OCI-LY3 (cell line): ENCODE measurements at regions not wholly inside any gene's neighbourhood (a gene's known extent, or its start where the extent isn't known, plus 50 kb on each side); places are given as distances from the start of the nearest gene placed in this dataset.

Experiments used
- EZH2phosphoT487 ChIP-seq: fragments of 200-600 bp; shearing (Covaris generic); IDR thresholded peaks from 2 replicates; pipeline ENCODE4 v1.6.1; 2018; ENCODE audit warnings: antibody characterized with exemption, mixed run types, low read depth
- TF ChIP-seq, protein P1 (sequence below): fragments of 200-600, 300-600 bp; sonication (generic); IDR thresholded peaks from 2 replicates; pipeline ENCODE4 v1.5.1; 2014; ENCODE audit warnings: antibody characterized with exemption, low read length, low read depth

DNA sequence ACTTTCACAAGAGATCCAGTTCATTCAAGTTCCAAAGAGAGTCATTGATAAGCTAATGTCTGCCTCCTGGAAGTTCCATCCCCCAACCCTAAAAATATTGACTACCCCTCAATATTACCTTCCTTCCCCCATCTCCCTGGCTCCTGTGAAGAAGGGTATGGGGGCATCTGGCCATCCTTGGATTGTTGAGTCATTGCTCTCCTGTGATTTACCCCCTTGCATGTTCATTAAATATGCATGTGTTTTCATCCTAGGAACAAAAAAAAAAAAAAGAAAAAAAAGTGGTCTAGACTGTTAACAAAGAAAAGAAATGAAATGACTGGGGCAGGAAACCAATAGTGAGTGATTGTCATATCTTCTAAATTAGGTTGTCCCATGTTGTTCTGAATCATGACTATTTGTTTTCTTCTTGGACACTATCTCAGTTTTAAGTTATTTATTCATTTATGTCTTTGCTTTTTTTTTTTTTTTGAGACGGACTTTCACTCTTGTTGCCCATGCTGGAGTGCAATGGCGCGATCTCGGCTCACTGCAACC, 51.9 kb upstream of the HUWE1 start:
- TF ChIP-seq, protein P1, sequence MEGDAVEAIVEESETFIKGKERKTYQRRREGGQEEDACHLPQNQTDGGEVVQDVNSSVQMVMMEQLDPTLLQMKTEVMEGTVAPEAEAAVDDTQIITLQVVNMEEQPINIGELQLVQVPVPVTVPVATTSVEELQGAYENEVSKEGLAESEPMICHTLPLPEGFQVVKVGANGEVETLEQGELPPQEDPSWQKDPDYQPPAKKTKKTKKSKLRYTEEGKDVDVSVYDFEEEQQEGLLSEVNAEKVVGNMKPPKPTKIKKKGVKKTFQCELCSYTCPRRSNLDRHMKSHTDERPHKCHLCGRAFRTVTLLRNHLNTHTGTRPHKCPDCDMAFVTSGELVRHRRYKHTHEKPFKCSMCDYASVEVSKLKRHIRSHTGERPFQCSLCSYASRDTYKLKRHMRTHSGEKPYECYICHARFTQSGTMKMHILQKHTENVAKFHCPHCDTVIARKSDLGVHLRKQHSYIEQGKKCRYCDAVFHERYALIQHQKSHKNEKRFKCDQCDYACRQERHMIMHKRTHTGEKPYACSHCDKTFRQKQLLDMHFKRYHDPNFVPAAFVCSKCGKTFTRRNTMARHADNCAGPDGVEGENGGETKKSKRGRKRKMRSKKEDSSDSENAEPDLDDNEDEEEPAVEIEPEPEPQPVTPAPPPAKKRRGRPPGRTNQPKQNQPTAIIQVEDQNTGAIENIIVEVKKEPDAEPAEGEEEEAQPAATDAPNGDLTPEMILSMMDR = no peak
- no peak for TF ChIP-seq EZH2phosphoT487
